ENCODE measurements at regions not wholly inside any gene's neighbourhood (a gene's known extent, or its start where the extent isn't known, plus 50 kb on each side); places are given as distances from the start of the nearest gene placed in this dataset.
"Not testable (repeated sequence)": the region's sequence is repeated elsewhere in the genome, so short reads cannot be mapped to it uniquely, and the experiment has no call there.

- no peak for DNase-seq
These were observed 372.7 kb upstream of the CITED2 start for GRCh38 chr6:139747154-139747553.

GRCh38 chr6:139744891-139745290 is 370.4 kb upstream of the CITED2 start:
- no peak for DNase-seq

- DNase-seq, result peak; percentile 79
These were observed 369.4 kb upstream of the CITED2 start for GRCh38 chr6:139743664-139744437.

DNA sequence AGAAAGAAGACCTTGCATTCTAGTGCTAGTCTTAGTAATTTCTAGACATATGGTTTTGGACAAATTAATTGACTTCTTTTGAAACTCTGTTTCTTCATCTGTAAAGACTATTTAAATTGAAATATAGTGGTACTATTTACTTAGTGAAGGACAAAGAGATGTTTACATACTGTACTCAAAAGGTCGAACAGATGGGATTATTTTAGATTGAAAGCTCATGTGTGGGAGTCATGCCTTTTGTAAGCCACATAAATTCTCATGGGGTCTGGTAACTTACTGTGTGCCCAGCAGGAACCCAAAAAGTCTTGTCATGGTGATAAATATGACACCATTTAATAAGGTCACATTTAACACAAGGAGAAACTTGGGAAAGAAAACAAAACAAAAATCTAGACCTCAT is 368.2 kb upstream of the CITED2 start:
- DNase-seq, result no peak

- DNase-seq, result no peak
These were observed 364.5 kb upstream of the CITED2 start for GRCh38 chr6:139738801-139739455.

GRCh38 chr6:139736325-139736906 is 362.0 kb upstream of the CITED2 start:
- no peak for DNase-seq

DNA sequence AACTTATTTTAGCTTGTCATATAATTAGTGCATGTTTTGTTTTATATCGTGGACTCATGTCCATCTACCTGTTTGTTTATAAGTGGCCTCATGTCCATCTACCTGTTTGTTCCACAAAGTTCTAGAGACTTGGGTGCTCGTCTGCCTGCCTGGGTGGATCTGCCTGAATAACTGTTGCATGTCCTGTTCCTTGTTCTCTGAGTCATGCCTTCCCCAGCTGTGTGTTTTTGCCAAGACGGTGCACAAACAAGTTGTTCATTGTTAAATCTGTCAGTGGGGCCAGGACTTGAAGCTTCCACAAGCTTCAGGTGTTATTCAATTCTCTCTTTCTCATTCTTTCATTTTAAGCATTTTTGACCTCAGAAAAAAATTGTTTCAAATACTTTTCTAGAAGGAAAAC is 358.0 kb upstream of the CITED2 start:
- no peak for DNase-seq

DNA sequence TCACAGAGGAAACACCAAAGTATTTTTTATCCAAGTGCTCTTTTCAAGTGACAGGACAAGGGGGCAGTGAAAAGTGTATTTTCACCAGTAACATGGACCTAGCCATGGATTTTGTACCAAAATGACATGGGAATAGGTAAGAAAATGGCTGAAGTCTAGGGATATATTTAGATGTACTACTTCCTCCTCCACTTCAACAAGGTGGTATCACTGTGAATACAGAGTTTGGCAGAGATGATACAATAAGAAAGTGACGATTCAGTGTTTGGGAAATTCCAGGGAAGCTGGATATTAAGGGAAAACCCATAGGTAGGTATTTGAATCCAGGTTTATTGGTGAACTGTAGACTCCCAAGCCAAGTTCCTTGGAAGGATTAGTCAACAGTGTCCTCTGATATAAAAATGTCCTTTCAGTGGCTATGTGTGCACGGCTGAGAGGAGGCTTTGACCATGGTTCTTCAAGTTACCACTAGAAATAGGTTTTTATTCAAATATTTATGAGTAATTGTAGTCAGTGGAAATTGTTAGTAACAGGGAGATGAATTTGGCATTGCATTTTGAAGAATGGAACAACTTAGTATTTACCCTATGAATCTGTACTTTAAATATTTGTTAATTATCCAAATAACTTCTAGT is 356.0 kb upstream of the CITED2 start:
- DNase-seq, result no peak

DNA sequence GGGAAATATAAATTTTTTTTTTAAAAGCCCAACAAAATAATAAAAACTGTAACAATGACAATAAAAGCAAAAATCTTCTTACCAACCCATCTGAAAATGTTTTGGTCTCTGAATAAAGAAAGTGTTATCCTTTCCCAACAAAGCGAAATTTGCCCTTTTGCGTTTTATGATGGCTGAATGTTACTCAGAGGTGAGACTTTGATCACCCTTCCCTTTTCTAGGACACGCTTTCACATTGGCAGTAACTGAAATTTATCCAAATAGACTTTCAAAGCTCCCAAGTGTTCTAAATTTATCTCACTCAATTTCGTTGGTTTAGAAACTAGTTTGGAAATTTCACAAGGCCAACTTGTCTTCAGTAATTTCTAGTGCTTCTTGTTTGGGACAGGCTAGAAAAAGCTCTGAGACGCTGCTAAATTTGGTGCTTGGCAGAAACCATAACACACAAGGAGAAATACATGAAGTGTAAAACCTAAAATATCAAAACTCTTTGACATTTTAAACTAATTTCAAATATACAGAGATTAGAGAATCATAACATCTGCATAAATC is 354.5 kb upstream of the CITED2 start:
- DNase-seq, result no peak

DNA sequence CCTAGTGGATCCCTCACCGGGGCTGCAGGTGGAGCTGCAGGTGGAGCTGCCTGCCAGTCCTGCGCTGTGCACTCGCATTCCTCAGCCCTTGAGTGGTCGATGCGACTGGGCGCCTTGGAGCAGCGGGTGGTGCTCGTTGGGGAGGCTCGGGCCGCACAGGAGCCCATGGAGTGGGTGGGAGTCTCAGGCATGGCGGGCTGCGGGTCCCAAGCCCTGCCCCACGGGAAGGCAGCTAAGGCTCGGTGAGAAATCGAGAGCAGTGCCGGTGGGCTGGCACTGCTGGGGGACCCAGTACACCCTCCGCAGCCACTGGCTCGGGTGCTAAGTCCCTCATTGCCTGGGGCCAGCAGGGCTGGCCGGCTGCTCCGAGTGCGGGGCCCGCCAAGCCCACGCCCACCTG is 351.8 kb upstream of the CITED2 start:
- not testable (repeated sequence) for DNase-seq

GRCh38 chr6:139722530-139722929 is 348.1 kb upstream of the CITED2 start:
- DNase-seq, result no peak

GRCh38 chr6:139721954-139722353 is 347.5 kb upstream of the CITED2 start:
- DNase-seq, result no peak

DNA sequence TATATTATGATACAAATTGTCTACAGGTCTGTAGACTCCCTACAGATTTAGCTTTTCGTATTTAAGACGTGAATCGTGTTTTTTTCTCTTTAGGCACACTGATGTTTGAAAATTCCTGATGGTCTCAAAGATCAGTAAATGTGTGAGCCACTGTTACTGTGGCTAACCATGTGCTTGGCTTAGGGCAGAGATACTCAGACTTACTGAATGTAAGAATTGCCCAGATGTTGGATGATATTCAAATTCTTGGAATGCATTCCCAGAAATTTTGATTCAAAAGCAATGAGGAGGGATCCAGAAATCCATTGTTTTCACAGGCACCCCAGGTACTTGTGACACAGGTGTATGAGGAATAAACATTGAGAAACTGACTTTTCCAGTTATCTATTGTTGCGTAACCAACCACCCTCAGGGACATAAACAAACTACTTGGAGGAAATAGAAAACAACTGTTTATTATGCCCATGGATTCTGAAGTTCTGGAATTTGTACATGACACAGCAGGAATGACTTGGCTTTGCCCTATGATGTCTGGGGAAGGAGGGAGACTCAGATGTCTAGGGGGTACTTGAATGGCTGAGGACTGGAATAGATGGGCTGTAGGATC is 339.6 kb upstream of the CITED2 start:
- no peak for DNase-seq

- no peak for DNase-seq
These were observed 339.0 kb upstream of the CITED2 start for GRCh38 chr6:139713424-139713823.

GRCh38 chr6:139712830-139713229 is 338.4 kb upstream of the CITED2 start:
- no peak for DNase-seq

DNA sequence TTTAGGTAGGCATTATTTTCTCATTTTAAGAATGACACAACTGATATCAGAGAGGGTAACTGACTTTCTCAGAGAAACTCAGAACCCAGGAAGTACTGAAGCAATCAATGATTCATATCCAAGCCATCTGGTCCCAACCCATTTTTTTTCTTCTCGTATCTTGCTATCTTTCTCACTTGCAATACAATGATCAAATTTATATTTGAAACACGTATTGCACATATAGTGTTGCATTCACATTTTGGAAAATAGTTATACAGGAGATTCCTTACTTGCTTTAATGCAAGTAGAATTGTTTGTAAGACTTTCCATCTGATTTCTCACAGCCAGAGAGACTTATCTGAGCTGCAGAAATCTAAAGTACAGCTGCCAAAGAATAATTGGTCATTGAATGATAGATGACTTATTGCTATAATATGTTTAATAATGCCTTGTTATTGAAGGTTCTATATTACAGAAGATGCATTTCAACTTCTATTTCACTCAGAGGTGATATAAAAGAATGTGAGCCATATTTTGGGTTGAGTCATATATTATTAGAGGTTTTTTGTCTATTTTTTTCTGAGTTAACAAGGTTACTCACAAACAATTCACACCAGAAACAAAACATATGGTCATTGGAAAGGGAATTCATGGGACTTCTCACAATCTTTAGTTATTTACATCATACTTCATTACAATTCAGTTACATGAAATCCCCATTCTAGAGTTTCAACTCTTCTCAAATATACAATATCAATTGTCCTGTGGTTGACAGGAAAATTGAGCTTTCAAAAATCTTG is 337.5 kb upstream of the CITED2 start:
- no peak for DNase-seq

- no peak for DNase-seq
These were observed 336.1 kb upstream of the CITED2 start for GRCh38 chr6:139710556-139710955.

DNA sequence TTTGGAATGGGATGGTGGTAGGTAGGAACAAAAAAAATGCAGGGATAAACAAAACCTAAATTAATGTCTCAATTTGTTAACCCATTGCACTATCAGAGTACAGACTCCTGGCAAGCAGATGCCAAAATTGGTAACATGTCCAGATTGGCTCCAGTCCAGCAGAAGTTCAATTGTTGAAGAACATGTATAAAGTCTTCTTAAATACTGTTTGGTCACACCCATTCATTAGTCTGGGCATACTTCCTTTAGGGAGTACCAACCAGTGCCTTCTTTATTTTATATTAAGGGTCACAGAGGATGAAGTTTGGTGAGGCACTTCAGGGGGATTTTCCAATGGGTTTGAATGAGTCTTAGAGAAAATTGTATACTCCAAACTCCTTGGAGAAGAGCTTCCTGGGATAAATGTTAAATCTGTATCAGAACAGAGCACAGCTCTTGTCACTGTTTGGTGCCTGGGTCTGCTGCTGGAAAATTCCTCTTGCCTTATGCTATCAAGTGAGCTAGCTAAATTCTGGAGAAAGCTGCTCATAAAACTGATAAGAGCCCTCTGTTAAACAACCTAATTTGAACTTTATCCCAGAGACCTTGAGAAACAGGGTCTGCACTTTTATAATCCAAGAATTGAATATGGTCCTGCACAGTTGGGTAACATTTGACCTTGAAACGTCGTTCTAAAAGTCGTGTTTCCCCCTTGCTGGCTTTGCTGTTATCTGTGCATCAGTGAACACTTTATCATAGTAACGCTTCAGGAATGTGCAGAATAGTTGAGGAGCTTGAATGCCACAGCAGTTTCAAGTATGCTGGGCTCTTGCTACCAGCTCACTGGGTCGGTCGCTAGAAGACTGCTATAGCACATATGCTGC is 334.1 kb upstream of the CITED2 start:
- peak; percentile 75 for DNase-seq

DNA sequence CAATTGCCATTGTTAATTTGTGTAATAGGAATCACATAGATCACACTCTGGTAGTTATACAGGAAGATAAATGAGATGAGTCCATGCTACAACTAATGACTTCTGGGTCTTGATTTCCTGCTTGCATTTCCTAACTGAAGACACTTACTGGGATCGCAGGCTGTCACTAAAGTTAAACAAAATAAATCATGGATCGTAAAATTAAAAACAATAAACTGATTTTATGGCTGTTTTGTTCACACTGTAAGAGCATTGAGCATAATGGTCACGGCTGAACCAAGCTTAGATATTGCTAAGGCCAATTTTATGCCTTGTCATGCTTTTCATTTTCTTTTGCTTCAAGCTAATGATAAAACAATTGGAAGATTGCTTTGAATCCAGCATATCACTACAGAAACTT is 332.5 kb upstream of the CITED2 start:
- no peak for DNase-seq

- no peak for DNase-seq
These were observed 330.8 kb upstream of the CITED2 start for GRCh38 chr6:139705284-139705683.

DNA sequence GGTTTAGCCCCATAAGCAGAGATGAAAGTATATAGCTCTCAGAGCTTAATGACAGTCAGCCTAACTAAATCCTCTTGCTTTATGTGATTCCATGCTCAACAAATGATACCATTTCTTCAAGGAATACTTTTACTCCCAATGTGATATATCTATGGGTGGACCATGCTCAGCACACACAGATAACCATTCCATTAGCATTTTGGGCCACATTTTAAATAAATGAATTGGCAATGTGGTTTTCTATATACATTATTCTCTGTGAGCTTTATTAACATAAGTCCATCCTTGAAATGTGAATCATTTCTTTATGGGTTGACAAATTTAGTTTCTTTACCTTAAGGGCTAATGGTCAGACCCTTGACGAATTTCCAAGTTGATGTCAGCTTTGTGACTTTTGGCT is 329.3 kb upstream of the CITED2 start:
- no peak for DNase-seq
